PC-3 (cell line): ENCODE measurements at regions not wholly inside any gene's neighbourhood (a gene's known extent, or its start where the extent isn't known, plus 50 kb on each side); places are given as distances from the start of the nearest gene placed in this dataset.

ENCODE experiments used
- ATAC-seq: fragments of 200-7000 bp; cut with Tn5 transposase; 2 replicates; pipeline ENCODE4 v1.9.1; 2020; ENCODE audit warnings: mild to moderate bottlenecking, moderate library complexity
- BruUV-seq: library from RNA; stranded (reverse); fragments of 400-500 nt; replicated peaks from 2 replicates; lab custom pipeline; 2021; lab: Mats Ljungman, UMichigan
- CTCF ChIA-PET: fragments of 300-600 bp; sonication (Branson Sonifier 250); formaldehyde crosslinking; loops from one replicate; lab custom pipeline; 2022; ENCODE audit warnings: antibody characterized with exemption; lab: Charles Lee
- POLR2A ChIA-PET: fragments of 300-600 bp; sonication (Branson Sonifier 250); formaldehyde crosslinking; loops from one replicate; lab custom pipeline; 2022; ENCODE audit warnings: antibody characterized with exemption; ENCODE audit not compliant: unreplicated experiment; lab: Charles Lee
- DNase-seq: peaks from one replicate; pipeline ENCODE4 v3.0.0-alpha.2; 2015
- H2AFZ ChIP-seq: fragments of 300-600 bp; sonication (generic); 2 replicates; pipeline ENCODE4 v1.6.0; 2016; ENCODE audit warnings: antibody characterized with exemption, low read length
- H3F3A ChIP-seq: fragments of 300-600 bp; sonication (generic); one replicate; pipeline ENCODE4 v1.6.0; 2017; ENCODE audit warnings: antibody characterized with exemption, low read length, control low read depth, mild to moderate bottlenecking; ENCODE audit not compliant: unreplicated experiment
- H3K27ac ChIP-seq: fragments of 300-600 bp; sonication (generic); 2 replicates; pipeline ENCODE4 v1.5.1; 2016; ENCODE audit warnings: mild to moderate bottlenecking, low read length
- H3K27me3 ChIP-seq: fragments of 300-600 bp; sonication (generic); 2 replicates; pipeline ENCODE4 v1.6.1; 2016; ENCODE audit warnings: low read length, mixed read lengths
- H3K36me3 ChIP-seq: fragments of 300-600 bp; sonication (generic); 2 replicates; pipeline ENCODE4 v1.6.1; 2016; ENCODE audit warnings: low read depth, mixed run types, low read length, mixed read lengths
- H3K4me1 ChIP-seq: fragments of 300-600 bp; sonication (generic); 2 replicates; pipeline ENCODE4 v1.5.1; 2016; ENCODE audit warnings: low read length; ENCODE audit not compliant: insufficient read depth
- H3K4me2 ChIP-seq: fragments of 300-600 bp; sonication (generic); 2 replicates; pipeline ENCODE4 v1.6.0; 2016; ENCODE audit warnings: low read length
- H3K4me3 ChIP-seq: fragments of 300-600 bp; sonication (generic); 2 replicates; pipeline ENCODE4 v1.5.1; 2016; ENCODE audit warnings: mild to moderate bottlenecking, low read length, mixed read lengths
- H3K79me2 ChIP-seq: fragments of 300-600 bp; sonication (generic); 2 replicates; pipeline ENCODE4 v1.6.1; 2017; ENCODE audit warnings: low read length, mixed read lengths
- H3K9ac ChIP-seq: fragments of 300-600 bp; sonication (generic); 2 replicates; pipeline ENCODE4 v1.6.0; 2016; ENCODE audit warnings: mild to moderate bottlenecking, low read length
- H3K9me2 ChIP-seq: fragments of 300-600 bp; sonication (generic); replicated peaks from 2 replicates; pipeline ENCODE4 v1.6.1; 2016; ENCODE audit warnings: mixed run types, low read length, mixed read lengths
- H3K9me3 ChIP-seq: fragments of 300-600 bp; sonication (generic); 2 replicates; pipeline ENCODE4 v1.6.1; 2016; ENCODE audit warnings: low read length, mixed read lengths
- H4K20me1 ChIP-seq: fragments of 300-600 bp; sonication (generic); 2 replicates; pipeline ENCODE4 v1.6.1; 2016; ENCODE audit warnings: low read length, mixed read lengths
- EZH2 ChIP-seq: fragments of 300-600 bp; sonication (generic); IDR thresholded peaks from one replicate; pipeline ENCODE4 v1.6.1; 2017; ENCODE audit warnings: antibody characterized with exemption, mild to moderate bottlenecking, low read length; ENCODE audit not compliant: unreplicated experiment
- EZH2phosphoT487 ChIP-seq: fragments of 300-600 bp; sonication (generic); IDR thresholded peaks from 2 replicates; pipeline ENCODE4 v1.6.1; 2018; ENCODE audit warnings: mild to moderate bottlenecking, antibody characterized with exemption, low read length, borderline replicate concordance
- intact Hi-C: fragments of 100-400 bp; cut with micrococcal nuclease; formaldehyde crosslinking; loops from 2 replicates; pipeline ENCODE4 v1.9.0; 2023
- TF ChIP-seq, protein P1 (sequence below): fragments of 300-600 bp; sonication (generic); conservative IDR thresholded peaks from 2 replicates; pipeline ENCODE4 v1.5.1; 2017; ENCODE audit warnings: antibody characterized with exemption, low read depth, mild to moderate bottlenecking, low read length

DNA sequence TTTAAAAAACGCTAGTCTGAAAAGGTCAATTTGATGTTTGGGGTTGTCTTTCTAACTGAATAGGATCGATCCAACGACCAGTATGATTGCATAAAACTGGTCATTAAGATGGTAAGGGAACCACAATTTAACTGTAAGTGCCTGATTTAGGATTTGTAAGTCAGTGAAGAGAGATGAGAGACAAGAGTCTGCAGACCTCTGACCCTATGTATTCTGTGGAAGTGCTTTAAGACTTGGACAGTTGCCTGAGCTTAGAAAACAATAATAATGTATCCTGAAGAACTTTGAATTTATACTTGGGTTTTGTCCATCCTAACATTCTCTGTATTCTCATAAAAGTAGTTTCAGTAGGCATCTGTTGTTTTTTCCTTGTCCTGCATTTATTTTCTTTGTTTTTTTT lies 221.4 kb upstream of the SUCLG2 start:
- H3K9ac ChIP-seq = no peak overlapping the region
- POLR2A ChIA-PET = no interaction called here

DNA sequence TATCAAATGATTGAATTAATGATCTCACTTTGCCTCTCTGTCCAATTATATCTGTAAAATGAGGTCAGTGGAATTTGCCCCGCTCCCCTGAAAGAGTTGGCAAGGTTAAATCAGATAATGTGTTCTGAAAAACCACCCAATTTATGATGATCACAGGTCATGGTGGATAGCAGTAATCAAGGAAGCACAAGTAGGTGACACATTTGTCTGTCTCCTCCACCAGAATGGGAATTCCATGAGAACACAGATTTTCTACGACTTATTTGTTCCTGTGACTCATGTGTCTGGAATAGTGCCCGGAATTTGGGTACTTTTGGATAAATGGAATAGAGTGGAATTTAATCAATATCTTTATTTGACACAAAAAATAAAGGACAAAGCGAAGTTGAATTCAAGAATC lies 220.9 kb upstream of the SUCLG2 start:
- H3K9ac ChIP-seq = no peak overlapping the region
- no peak overlapping the region for H2AFZ ChIP-seq
- no peak overlapping the region for H3K4me2 ChIP-seq
- ChIA-PET POLR2A (no interaction called here), CTCF (no interaction called here)
- no peaks in the 10 kb centered on the region for H3F3A ChIP-seq
- ATAC-seq = peak; percentile 81
- peak; percentile 73 for DNase-seq
- BruUV-seq = no TSS peak
- intact Hi-C loops = no loop called here
- peak overlapping the region; percentile 49 for H3K27ac ChIP-seq
- no peak overlapping the region for H3K4me3 ChIP-seq
- H4K20me1 ChIP-seq = no peaks in the 10 kb centered on the region
- H3K9me3 ChIP-seq = no peaks in the 10 kb centered on the region
- H3K36me3 ChIP-seq = no peaks in the 10 kb centered on the region
- H3K4me1 ChIP-seq = peaks cover 13% of the 10 kb centered on the region; the same call in 1 of the 2 replicates
- no peaks in the 10 kb centered on the region for H3K79me2 ChIP-seq
- TF ChIP-seq EZH2phosphoT487 (no peak), EZH2 (no peak)
- TF ChIP-seq, protein P1, sequence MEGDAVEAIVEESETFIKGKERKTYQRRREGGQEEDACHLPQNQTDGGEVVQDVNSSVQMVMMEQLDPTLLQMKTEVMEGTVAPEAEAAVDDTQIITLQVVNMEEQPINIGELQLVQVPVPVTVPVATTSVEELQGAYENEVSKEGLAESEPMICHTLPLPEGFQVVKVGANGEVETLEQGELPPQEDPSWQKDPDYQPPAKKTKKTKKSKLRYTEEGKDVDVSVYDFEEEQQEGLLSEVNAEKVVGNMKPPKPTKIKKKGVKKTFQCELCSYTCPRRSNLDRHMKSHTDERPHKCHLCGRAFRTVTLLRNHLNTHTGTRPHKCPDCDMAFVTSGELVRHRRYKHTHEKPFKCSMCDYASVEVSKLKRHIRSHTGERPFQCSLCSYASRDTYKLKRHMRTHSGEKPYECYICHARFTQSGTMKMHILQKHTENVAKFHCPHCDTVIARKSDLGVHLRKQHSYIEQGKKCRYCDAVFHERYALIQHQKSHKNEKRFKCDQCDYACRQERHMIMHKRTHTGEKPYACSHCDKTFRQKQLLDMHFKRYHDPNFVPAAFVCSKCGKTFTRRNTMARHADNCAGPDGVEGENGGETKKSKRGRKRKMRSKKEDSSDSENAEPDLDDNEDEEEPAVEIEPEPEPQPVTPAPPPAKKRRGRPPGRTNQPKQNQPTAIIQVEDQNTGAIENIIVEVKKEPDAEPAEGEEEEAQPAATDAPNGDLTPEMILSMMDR = no peak
- H3K27me3 ChIP-seq = no peaks in the 10 kb centered on the region
- H3K9me2 ChIP-seq = no peaks in the 10 kb centered on the region

More for the DNA sequence above, 221.4 kb upstream of the SUCLG2 start:
- intact Hi-C loops = no loop called here
- Histone ChIP-seq H3K27me3 (no peaks in the 10 kb centered on the region), H4K20me1 (no peaks in the 10 kb centered on the region), H3K4me1 (peaks cover 13% of the 10 kb centered on the region; the same call in 1 of the 2 replicates), H3K27ac (peak overlapping the region; percentile 49), H3F3A (no peaks in the 10 kb centered on the region), H3K4me3 (no peak overlapping the region), H2AFZ (no peak overlapping the region), H3K79me2 (no peaks in the 10 kb centered on the region), H3K4me2 (no peak overlapping the region), H3K36me3 (no peaks in the 10 kb centered on the region), H3K9me3 (no peaks in the 10 kb centered on the region), H3K9me2 (no peaks in the 10 kb centered on the region)
- TF ChIP-seq EZH2phosphoT487 (no peak), EZH2 (no peak)
- TF ChIP-seq, protein P1 = no peak
- no peak for DNase-seq
- CTCF ChIA-PET = no interaction called here
- BruUV-seq = TSS peak; percentile 35
- ATAC-seq = peak; percentile 61

DNA sequence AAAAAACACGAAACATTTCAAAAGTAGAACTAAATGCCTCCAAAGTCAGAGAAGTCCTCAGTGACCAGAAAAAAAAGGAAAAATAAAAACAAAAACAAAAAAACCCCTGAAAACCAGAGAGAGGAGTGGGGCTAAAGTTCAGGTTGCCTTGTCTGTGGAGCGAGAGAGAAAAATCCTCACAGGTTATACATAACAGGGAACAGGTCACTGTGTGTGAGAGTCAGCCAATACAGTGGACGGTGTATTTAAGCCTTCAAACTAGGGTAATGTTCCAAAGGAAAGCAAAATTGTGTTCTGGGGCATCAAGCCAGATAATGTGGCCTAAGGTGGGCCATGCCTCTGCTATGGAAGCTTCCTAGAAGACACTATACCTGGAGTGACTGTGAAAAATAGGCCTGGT lies 216.1 kb upstream of the SUCLG2 start:
- CTCF ChIA-PET = no interaction called here
- intact Hi-C loops = no loop called here

More for the DNA sequence above, 216.1 kb upstream of the SUCLG2 start:
- no peak overlapping the region for H2AFZ ChIP-seq
- no peaks in the 10 kb centered on the region for H3K27me3 ChIP-seq
- H4K20me1 ChIP-seq = no peaks in the 10 kb centered on the region
- no peak overlapping the region for H3K9ac ChIP-seq
- H3K4me2 ChIP-seq = no peak overlapping the region
- no peaks in the 10 kb centered on the region for H3K9me2 ChIP-seq
- no peaks in the 10 kb centered on the region for H3K36me3 ChIP-seq
- H3F3A ChIP-seq = no peaks in the 10 kb centered on the region
- H3K4me3 ChIP-seq = no peak overlapping the region
- BruUV-seq = no TSS peak
- TF ChIP-seq EZH2phosphoT487 (no peak), EZH2 (no peak)
- TF ChIP-seq, protein P1 = no peak
- H3K4me1 ChIP-seq = 0 out of 2 replicates have a peak, but pooled peaks cover 6% of the 10 kb centered on the region
- H3K27ac ChIP-seq = no peak overlapping the region
- H3K9me3 ChIP-seq = no peaks in the 10 kb centered on the region
- no peak for ATAC-seq
- POLR2A ChIA-PET = no interaction called here
- no peaks in the 10 kb centered on the region for H3K79me2 ChIP-seq
- no peak for DNase-seq
